Neutrophil (primary cell): ENCODE measurements at regions not wholly inside any gene's neighbourhood (a gene's known extent, or its start where the extent isn't known, plus 50 kb on each side); places are given as distances from the start of the nearest gene placed in this dataset.
"Not testable (repeated sequence)": the region's sequence is repeated elsewhere in the genome, so short reads cannot be mapped to it uniquely, and the experiment has no call there.

ENCODE experiments used
- H3K27ac ChIP-seq: fragments of 200-600 bp; sonication (generic); 2 replicates; pipeline ENCODE4 v1.5.1; 2016; ENCODE audit warnings: mild to moderate bottlenecking, moderate library complexity
- H3K27me3 ChIP-seq: fragments of 200-600 bp; sonication (generic); 2 replicates; pipeline ENCODE4 v1.6.0; 2016; ENCODE audit warnings: mild to moderate bottlenecking
- H3K36me3 ChIP-seq: fragments of 200-600 bp; sonication (generic); 2 replicates; pipeline ENCODE4 v1.5.1; 2017
- H3K4me1 ChIP-seq, 2 experiments: fragments of 200-600 bp in 1 of 2; sonication (generic) in 1 of 2; 1 replicate in 1 of 2; 2 replicates in 1 of 2; pipeline versions ENCODE4 v1.5.1 to v1.6.1; 2013 to 2016; ENCODE audit warnings: low read depth in 1 of 2, low read length in 1 of 2, mild to moderate bottlenecking in 1 of 2, moderate library complexity in 1 of 2; ENCODE audit not compliant: control insufficient read depth in 1 of 2, insufficient read depth in 1 of 2
- H3K4me3 ChIP-seq, 2 experiments: fragments of 200-600 bp in 1 of 2; sonication (generic) in 1 of 2; 1 replicate in 1 of 2; 2 replicates in 1 of 2; pipeline ENCODE4 v1.5.1; 2013 to 2016; ENCODE audit warnings: low read depth in 1 of 2, low read length in 1 of 2, mild to moderate bottlenecking in 1 of 2, moderate library complexity in 1 of 2
- H3K9me3 ChIP-seq: fragments of 200-600 bp; sonication (generic); 2 replicates; pipeline ENCODE4 v1.5.1; 2016
- CTCF ChIP-seq: fragments of 200-600 bp; sonication (generic); IDR thresholded peaks from 2 replicates; pipeline ENCODE4 v1.5.1; 2016; ENCODE audit warnings: antibody characterized with exemption

- Histone ChIP-seq H3K36me3 (no peaks in the 10 kb centered on the region), H3K4me3 (no peak overlapping the region), H3K27ac (peak overlapping the region; percentile 95), H3K9me3 (no peaks in the 10 kb centered on the region), H3K4me1 (peaks cover 89% of the 10 kb centered on the region in 2 experiments), H3K27me3 (no peaks in the 10 kb centered on the region)
- no peak for TF ChIP-seq CTCF
Measured at GRCh38 chr10:124150807-124151417, 57.5 kb upstream of the CHST15 start.

- no peak for TF ChIP-seq CTCF
- H3K27me3 ChIP-seq: no peaks in the 10 kb centered on the region
- no peaks in the 10 kb centered on the region for H3K9me3 ChIP-seq
- H3K36me3 ChIP-seq: no peaks in the 10 kb centered on the region
- peak overlapping the region; percentile 95 for H3K27ac ChIP-seq
- H3K4me1 ChIP-seq: peaks cover 90 to 93% of the 10 kb centered on the region in 2 experiments
- no peak overlapping the region for H3K4me3 ChIP-seq
Measured at GRCh38 chr10:124150189-124150806, 56.9 kb upstream of the CHST15 start.

- H3K27me3 ChIP-seq: no peaks in the 10 kb centered on the region
- no peaks in the 10 kb centered on the region for H3K36me3 ChIP-seq
- H3K9me3 ChIP-seq: no peaks in the 10 kb centered on the region
- peak overlapping the region; percentile 95 for H3K27ac ChIP-seq
- H3K4me3 ChIP-seq: no peak overlapping the region
- H3K4me1 ChIP-seq: peaks cover 98% of the 10 kb centered on the region in 2 experiments
- TF ChIP-seq CTCF: no peak
Measured at GRCh38 chr10:124149189-124150042, 56.0 kb upstream of the CHST15 start.

- Histone ChIP-seq H3K27ac (peak overlapping the region; percentile 95), H3K4me1 (peaks cover 98% of the 10 kb centered on the region in 2 experiments)
- not testable (repeated sequence) for H3K4me3 ChIP-seq, H3K36me3 ChIP-seq, H3K27me3 ChIP-seq, H3K9me3 ChIP-seq
Measured at GRCh38 chr10:124148509-124149188, 55.3 kb upstream of the CHST15 start.

- H3K9me3 ChIP-seq: no peaks in the 10 kb centered on the region
- no peak for TF ChIP-seq CTCF
- no peaks in the 10 kb centered on the region for H3K27me3 ChIP-seq
- H3K4me1 ChIP-seq: peaks cover 93 to 95% of the 10 kb centered on the region in 2 experiments
- H3K4me3 ChIP-seq: peak overlapping the region in 1 of 2 experiments; percentile 4
- H3K27ac ChIP-seq: peak overlapping the region; percentile 96
- H3K36me3 ChIP-seq: no peaks in the 10 kb centered on the region
Measured at GRCh38 chr10:124146483-124146882, 53.1 kb upstream of the CHST15 start.
